Panc1 (cell line): ENCODE measurements at regions not wholly inside any gene's neighbourhood (a gene's known extent, or its start where the extent isn't known, plus 50 kb on each side); places are given as distances from the start of the nearest gene placed in this dataset.

ENCODE experiments used
- CTCF ChIP-seq: fragments of 450-650 bp; IDR thresholded peaks from 2 replicates; pipeline ENCODE4 v1.5.1; 2017; ENCODE audit warnings: mild to moderate bottlenecking
- POLR2AphosphoS5 ChIP-seq: IDR thresholded peaks from 2 replicates; pipeline ENCODE4 v1.6.1; 2012; ENCODE audit warnings: mild to moderate bottlenecking, low read depth, low read length, moderate library complexity
- SIN3A ChIP-seq: IDR thresholded peaks from 2 replicates; pipeline ENCODE4 v1.6.1; 2012; ENCODE audit warnings: low read depth, mild to moderate bottlenecking, low read length, moderate library complexity, borderline replicate concordance; ENCODE audit not compliant: insufficient read depth

GRCh38 chr4:126298271-126298670 lies 983.5 kb downstream of the FAT4 start:
- TF ChIP-seq POLR2AphosphoS5 (no peak), CTCF (no peak), SIN3A (no peak)
